Stimulated activated CD8-positive, alpha-beta memory T cell treated with anti-CD3 and anti-CD28 coated beads, Interleukin-7, amount 100 ng/mL, for 1 hour (primary cell): ENCODE measurements at regions not wholly inside any gene's neighbourhood (a gene's known extent, or its start where the extent isn't known, plus 50 kb on each side); places are given as distances from the start of the nearest gene placed in this dataset.
"Not testable (repeated sequence)": the region's sequence is repeated elsewhere in the genome, so short reads cannot be mapped to it uniquely, and the experiment has no call there.

ENCODE experiments used
- DNase-seq, 2 donors: peaks; one replicate each; pipeline ENCODE4 v3.0.0-alpha.2; 2020; ENCODE audit warnings: low read depth in 2 of 2

DNA sequence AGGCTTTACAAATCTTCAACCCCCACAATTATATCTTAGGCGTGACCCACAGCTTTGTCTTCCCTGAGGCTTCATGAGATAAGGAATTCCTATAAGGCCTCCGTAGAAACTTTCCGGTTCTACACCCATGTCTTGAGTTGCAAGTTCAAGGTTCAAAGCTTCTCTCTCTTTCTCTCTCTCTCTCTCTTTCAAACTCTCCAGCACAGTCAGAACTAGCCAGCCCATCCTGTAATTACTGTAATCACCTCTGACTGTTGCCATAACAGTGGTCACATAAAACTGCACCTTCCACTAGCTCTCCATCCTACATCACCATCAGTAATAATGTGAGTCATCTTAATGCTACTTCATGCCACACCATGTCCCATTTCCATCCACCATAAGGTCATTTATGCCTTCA, 90.0 kb upstream of the NFASC start:
- DNase-seq = no peak

DNA sequence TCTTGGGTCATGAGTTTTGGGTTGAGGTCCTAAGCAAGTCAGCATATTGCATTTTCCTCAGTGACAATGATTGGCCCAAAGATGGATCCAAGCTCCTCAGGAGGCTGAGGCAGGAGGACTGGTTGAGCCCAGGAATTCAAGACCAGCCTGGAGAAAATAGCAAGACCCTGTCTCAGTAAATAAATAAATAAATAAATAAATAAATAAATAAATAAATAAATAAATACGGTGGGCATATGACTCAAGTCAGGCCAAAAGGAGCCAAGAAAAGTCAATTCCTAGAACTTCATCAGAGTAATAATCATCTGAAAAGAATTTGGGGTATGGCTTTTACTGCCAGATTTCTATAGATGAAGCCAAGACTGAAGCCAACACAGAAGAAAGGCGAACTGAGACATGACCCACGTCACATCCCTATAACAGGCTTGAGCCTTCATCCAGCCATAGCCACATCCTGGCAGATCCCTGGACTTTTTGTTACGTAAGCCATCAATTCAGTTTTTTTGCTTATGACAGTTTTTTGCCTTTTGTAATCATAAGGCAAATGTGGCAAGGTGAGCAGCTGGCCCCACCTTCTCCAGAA, 88.5 kb upstream of the NFASC start:
- DNase-seq = no peak

DNA sequence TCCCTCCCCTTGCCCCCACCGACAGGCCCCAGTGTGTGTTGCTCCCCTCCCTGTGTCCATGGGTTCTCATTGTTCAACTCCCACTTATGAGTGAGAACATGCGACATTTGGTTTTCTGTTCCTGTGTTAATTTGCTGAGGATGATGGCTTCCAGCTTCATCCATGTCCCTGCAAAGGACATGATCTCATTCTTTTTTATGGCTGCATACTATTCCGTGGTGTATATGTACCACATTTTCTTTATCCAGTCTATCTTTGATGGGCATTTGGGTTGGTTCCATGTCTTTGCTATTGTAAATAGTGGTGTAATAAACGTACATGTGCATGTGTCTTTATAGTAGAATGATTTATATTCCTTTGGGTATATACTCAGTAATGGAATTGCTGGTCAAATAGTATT, 85.6 kb upstream of the NFASC start:
- DNase-seq = not testable (repeated sequence)

DNA sequence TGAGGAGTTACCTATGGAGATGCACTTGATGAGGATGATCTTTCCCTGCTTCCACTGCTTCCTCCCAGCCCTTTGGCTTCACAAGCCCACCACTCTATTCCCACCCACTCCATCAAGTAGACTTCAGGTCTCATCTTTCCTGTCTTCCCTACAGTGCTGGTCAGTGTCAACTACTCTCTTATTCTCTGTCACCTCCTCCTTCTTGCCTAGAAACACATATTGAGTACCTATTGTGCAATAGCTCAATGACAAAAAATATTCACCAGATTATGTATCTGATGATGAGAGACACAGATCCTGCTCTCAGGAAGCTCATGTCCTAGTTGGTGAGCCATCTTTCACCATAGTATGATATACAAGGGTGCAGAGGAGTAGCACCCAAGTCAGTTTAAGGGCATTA, 82.2 kb upstream of the NFASC start:
- no peak for DNase-seq

DNA sequence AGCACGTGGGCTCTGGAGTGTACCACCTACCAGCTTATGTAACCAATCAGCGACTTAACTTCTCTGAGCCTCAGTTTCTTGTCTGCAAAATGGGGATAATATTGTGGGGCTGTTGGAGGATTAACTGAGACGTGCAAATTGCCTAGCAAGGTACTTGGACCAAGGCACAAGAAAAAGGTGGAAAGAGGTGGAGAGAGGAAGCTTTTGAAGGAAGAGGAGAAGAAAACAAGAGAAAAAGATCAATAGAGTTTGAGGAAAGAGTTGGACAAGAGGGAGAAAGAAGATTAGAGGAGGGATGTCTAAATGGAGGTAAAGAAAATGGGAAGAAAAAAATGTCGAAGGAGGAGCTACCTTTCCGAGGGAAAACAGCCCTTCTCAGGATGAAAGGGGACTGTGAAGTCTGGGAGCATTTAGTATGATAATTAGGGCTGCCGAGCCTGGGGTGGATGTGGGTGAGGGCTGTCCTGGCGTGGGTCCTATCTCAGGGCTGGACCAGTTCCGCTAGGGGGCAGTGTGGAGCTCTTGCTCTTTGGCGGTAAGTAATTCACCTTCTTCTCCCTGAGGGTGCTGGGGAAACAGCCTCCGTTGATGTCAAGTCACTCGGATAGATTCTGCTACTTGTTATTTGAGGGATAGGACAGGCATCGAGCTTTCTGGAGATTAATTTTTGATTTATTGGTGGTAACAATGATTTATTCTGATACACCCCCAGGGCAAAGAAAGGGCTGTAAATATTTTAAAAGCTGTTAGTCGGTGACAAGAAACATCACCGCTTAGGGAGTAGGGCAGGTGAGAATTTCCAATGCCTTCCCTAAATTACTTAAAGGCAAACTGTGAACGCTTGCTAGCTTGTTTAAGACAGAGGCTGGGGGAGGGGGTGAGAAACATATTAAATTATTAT, 79.0 kb upstream of the NFASC start:
- peak; percentile 63 to 68 for DNase-seq

DNA sequence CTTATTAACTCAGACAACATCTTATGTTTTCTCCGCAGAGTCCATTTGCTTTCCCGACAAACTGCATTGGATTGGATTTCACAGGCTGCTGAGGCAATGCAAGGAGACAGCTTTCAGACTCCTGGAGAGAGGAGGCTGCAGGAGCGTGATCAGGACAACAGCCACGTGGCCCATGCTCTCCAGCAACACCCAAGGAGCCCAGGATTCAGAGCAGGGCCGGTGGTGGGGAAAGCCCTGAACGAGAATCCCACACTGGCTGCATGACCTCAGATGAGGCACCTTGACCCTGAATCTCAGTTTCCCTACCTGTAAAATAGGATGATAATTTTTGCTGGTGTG, 78.3 kb upstream of the NFASC start:
- DNase-seq = no peak

DNA sequence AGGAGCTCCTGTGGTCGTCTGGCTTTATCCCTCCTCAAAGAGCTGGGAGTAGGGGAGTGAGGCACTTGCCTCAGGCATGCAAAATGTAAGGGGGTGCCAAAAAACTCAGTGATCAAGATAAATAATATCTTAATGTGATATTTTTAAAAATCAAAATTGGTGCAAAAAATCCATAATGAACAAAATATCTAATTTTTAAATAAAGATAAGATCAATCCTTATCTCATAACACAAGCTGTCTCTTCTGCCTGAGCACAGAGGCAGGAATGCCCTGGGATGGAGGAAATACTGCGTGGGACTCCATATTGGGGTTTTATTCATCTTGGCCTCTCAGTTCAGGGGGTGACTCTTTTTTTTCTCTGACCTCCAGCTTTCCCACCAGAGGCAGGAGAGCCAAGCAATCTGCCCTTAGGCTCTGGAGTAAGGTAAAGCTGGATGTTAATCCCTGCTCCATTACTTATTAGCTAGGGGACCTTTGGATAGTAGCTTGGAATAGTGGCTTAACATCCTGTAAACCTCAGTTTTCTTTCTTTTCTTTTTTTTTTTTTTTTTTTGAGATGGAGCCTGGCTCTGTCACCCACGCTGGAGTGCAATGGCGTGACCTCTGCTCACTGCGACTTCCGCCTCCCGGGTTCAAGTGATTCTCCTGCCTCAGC, 77.3 kb upstream of the NFASC start:
- no peak for DNase-seq

DNA sequence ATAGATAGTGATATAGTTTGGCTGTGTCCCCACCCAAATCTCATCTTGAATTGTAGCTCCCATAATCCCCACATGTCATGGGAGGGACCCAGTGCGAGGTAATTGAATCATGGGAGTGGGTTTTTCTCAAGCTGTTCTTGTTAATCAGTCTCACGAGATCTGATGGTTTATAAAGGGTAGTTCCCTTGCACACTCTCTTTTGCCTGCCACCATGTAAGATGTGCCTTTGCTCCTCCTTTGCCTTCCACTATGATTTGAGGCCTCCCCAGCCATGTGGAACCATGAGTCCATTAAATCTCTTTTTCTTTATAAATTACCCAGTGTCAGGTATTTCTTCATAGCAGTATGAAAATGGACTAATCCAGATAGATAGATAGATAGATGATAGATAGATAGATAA, 73.8 kb upstream of the NFASC start:
- DNase-seq = not testable (repeated sequence)

DNA sequence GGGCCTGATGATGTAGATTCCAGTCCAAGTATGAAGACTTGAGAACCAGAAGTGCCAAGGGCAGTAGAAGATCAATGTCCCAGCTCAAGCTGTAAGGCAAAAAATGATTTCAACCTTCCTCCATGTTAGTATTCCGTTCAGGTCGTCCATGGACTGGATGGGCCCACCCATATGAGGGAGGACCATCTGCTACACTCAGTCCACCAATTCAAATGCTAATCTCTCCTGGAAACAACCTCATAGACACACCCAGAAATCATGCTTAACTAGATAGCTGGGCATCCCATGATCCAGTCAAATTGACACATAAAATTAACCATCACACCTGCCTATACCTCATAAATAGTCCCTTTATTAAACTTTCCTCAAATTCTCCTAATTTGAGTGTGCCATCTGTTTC, 73.3 kb upstream of the NFASC start:
- no peak for DNase-seq

DNA sequence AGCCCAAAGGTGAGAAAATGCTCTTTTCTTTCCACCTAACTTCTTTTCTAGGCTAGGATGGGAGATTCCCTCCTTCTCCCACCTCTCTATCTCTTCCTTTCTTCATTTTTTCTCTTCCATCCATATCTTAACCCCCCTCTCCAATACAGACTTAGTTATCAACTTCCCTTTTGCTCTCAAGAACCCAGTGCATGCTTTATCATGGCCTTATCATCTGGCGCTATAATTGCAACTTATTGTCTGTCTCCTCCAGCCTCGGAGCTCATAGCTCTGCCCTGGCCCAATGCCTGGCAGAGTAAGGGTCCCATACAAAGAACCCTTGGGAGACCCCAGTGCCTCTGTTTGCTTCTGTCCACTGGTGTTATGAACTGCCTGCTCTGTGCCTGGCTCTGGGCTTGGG, 71.0 kb upstream of the NFASC start:
- no peak for DNase-seq

DNA sequence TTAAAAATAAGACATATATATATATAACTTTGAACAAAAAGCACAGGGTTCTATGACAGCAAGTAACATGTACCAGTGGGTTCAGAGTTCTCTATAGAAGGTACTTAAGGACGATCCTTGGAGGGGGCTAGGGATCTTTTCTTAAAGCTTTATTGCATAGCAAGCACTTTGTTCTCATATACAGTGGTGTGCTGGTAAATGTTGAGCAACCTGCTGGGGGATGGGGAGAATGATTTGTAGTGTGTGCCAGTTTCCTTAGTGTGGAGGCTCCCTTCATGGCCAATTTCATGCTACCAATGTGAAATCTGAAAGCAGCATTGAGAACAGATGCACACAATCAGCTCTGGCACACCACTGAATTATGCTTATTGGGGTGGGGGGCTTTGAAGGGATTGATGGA, 69.5 kb upstream of the NFASC start:
- DNase-seq = no peak

DNA sequence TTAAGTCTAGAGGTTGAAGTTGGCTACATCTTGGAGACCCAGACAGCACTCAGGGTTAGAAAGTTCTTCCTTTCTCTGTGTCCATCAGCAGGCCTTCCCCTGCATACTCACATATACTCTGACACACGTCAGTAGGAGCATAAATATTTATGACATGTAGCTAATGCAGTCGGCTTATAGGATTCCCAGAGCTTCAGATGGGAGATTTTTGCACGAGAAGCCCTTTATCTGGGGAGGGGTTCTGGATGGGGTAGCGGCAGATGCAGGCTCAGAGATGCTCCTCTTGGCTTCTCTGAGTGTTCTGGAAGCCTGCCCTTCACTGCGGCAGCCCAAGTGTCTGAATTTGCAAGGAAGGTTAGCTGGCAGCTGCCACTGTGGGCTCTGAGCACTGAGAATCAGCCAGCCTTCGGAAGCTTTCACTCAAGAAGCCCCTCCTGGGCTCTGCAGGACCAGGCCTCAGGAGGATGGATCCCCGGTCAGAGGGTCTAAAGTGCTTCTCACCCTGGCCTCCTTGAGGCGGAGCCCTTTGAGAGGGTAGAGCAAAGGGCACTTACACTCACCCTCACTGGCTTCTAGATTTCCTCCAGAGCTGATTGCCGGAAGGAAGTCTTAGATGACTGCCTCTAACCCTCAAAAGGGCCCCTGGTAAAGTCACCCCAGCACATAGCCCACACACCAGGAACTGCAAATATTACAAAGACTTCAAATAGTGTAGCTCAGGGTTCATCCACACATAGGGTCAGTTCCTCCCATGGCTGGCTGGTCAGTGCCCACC, 68.1 kb upstream of the NFASC start:
- no peak for DNase-seq

DNA sequence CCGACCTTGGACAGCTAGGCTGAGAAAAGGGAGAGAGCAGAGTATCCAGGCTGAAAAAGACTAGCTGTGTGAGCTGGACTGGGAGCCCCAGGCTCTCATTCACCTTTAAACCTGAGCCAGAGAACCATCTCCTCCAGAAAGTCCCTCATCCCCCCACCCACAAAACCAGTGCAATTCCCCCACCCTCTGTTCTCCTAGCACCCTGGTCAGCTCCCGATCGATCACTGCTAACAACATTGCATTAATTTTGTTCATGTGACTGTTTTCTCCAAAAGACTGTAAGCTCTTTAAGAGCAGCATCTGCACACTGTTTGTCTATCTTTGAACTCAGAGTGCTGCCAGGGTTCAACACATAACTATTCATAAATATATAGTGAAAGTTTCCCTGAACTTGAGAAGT, 67.1 kb upstream of the NFASC start:
- DNase-seq = no peak

DNA sequence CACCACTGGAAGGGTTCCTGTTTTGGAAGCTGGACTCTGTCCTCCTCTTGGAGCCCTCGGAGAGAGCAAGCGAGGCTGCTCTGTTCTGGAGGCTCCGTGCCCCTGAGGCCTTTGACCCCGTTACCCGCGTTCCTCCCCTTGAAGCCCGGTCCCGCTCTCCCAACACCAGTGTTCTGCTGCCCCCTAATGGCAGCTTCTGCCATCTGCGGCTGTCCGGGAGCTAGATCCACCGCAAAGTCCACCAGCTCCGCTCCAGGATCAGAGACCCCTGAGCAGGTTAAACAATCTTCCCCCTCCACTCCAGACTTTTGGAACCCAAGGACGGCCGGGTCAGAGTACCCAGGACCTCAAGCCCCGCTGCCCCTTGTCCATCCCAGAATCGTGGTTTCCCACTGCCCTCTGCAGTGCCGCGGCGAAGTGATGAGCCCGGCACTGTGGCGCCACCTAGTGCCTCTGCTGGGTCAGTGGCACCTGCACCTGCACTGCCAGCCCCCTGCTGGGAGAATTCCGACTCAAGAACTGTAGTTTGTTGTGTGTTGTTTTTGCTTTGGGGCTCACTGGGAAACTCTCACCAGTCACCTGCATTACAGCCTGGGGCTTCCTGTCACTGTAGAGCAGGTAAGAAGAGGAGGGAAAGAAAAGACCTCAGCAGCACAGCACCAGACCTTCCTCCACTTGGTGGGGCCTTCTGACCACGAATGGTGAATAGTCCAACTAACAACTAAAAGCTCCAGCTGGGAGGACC, 63.5 kb upstream of the NFASC start:
- peak; percentile 56 to 61 for DNase-seq

DNA sequence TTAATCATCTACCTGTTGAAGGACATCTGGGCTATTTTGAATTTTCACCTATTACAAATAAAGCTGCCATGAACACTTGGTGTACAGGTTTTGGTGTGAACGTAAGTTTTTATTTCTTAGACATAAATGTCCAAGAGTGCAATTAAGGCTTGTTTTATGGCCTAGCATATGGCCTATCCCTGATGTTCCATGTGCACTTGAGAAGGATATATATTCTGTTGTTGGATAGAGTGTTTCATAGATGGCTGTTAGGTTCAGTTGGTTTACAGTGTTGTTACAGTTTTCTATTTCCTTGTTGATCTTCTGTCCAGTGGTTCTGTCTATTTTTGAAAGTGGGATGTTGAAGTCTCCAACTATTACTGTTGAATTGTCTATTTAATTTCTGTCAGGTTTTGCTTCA, 61.2 kb upstream of the NFASC start:
- DNase-seq = no peak

DNA sequence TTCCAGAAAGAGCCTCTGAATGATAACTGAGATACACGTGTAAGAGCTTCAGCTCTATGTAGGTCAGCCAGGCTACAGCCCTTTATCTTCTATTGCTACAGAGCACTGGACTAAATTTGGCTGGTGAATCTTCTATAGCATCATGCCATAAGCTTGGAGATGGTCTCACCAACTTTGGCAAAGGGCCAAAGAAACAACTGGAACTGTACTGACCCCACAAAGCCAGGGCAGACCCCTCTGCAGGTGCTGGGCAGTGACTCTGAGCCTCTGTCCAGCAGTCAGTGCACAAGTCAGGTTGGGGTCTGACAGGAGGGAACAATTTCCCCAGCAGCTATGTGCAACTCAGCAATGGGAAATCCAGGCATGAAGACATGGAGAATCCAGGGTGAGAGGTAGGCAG, 57.8 kb upstream of the NFASC start:
- no peak for DNase-seq

DNA sequence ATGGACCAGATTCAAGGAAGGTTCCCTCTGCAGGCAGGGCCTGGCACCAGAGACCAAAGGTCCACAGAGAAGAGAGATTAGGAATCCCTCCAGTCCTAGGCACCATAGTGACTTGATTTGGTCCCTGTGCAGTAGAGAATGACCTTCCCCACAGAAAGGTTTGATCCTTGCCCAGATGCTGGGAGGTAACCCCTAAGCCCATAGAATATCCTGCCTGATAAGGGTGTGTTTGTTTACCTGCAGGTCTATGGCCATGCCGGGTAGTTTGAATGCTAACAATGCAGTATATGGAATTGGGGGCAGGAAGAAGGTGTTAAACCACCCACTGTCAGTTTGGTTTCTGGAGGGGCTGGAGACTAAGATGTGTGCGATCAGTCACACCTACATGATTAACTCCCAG, 57.1 kb upstream of the NFASC start:
- no peak for DNase-seq

DNA sequence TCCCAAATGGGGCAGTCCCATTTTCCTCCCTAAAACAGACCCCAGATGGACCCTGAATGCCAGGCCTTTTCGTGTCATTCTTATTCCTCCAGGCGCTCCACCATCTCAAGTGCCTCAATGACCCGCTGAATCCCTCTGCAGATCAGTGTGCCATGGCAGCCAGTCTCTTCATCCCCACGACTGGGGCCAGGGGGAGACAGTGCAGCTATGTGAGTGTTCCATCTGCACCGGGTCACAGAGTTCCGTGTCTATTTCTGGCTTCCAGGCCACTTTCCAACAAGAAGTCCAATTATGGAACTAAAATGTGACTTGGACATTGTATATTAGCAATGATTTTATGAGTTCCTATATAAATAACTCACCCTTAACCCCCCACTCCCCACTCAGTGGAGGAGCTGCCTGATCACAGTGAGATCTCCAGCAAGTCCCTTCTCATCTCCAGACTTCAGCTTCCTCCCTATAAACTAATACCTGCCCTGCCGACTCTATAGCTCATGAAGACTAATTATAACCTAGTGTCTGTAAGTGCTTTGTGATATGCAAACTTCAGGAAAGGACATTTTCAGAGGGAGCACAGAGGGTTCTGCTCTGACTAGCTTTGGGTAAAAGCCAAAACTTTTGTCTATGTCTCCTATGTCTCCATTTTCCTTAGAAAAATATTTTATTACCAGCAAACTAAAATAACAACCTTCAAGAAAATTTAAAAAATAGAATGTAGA, 56.3 kb upstream of the NFASC start:
- no peak for DNase-seq

DNA sequence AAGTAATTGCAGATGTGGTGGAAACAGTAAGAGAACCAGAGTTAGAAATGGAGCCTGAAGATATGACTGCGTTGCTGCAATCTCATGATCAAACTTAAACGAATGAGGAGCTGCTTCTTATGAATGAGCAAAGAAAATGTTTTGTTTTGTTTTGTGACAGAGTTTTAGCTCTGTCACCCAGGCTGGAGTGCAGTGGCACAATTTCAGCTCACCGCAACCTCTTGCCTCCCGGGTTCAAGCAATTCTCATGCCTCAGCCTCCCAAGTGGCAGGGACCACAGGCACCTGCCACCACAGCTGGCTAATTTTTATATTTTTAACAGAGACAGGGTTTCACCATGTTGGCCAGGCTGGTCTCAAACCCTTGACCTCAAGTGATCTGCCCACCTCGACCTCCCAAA, 53.3 kb upstream of the NFASC start:
- no peak for DNase-seq

DNA sequence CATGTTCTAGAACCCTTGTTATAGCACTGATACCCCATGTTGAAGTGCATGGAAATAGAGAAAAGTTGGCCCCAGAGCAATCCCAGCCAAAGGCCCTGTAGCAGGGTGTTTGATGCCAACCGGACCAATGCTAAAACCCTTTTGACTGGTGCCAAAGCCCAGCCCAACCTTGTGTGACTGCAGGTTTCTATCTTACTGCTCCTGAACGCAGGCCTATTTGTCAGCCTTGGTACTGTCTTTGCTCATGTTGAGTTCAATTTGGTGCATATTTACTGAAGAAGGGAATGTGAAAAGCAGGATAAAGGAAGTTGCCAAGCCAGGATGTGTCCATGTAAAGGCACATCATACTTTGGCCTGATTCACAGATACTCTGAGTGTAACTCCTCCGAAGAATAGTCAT, 51.7 kb upstream of the NFASC start:
- DNase-seq = no peak

DNA sequence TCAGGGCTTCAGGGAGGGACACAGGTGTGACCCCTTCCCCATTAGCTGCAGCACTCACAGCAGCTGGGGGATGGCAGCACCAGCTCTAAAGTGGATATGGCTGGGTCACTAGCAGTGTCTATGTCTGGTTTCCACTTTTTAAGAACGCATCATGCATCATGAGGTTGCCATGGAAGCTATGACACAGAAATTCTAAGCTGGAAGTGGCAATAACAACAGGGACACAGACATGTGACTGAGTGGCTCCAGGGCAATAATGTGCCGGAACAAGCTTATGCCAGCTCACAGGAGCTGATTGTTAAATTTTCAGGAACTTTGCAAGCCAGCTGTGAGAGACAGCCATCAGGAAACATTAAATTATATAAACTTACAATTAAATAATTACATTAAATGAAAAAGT, 51.2 kb upstream of the NFASC start:
- no peak for DNase-seq
